Activated CD8-positive, alpha-beta T cell treated with anti-CD3 and anti-CD28 coated beads, Interleukin-2, amount 10 ng/mL, durations not matched to agents 7 days and 5 days (primary cell): ENCODE measurements at regions not wholly inside any gene's neighbourhood (a gene's known extent, or its start where the extent isn't known, plus 50 kb on each side); places are given as distances from the start of the nearest gene placed in this dataset.
"Not testable (repeated sequence)": the region's sequence is repeated elsewhere in the genome, so short reads cannot be mapped to it uniquely, and the experiment has no call there.

Experiments
- ATAC-seq: fragments of 150-1000 bp; cut with Tn5 transposase; one replicate; pipeline ENCODE4 v1.10.0; 2021; ENCODE audit warnings: moderate library complexity
- CTCF ChIA-PET: fragments of 350-600 bp; sonication (Branson Sonifier 250); formaldehyde crosslinking; loops from one replicate; lab custom pipeline; 2021; ENCODE audit warnings: antibody characterized with exemption; lab: Charles Lee
- POLR2A ChIA-PET: fragments of 350-600 bp; sonication (Branson Sonifier 250); formaldehyde crosslinking; loops from one replicate; lab custom pipeline; 2021; ENCODE audit warnings: antibody characterized with exemption; lab: Charles Lee
- DNase-seq: peaks from one replicate; pipeline ENCODE4 v3.0.0-alpha.2; 2020
- H3K27ac Mint-ChIP-seq: one replicate; pipeline ENCODE4 v1.8.0; 2021; ENCODE audit warnings: mild to moderate bottlenecking, mixed read lengths
- H3K27me3 Mint-ChIP-seq: one replicate; pipeline ENCODE4 v1.8.0; 2021; ENCODE audit warnings: low read depth, mixed read lengths
- H3K36me3 Mint-ChIP-seq: one replicate; pipeline ENCODE4 v1.8.0; 2021; ENCODE audit warnings: low read depth, mixed read lengths
- H3K4me1 Mint-ChIP-seq: one replicate; pipeline ENCODE4 v1.8.0; 2021; ENCODE audit warnings: low read depth, mixed read lengths
- H3K4me3 Mint-ChIP-seq: one replicate; pipeline ENCODE4 v1.8.0; 2021; ENCODE audit warnings: mild to moderate bottlenecking, mixed read lengths
- H3K9me3 Mint-ChIP-seq: one replicate; pipeline ENCODE4 v1.8.0; 2022; ENCODE audit warnings: mixed read lengths; ENCODE audit not compliant: insufficient read depth

DNA sequence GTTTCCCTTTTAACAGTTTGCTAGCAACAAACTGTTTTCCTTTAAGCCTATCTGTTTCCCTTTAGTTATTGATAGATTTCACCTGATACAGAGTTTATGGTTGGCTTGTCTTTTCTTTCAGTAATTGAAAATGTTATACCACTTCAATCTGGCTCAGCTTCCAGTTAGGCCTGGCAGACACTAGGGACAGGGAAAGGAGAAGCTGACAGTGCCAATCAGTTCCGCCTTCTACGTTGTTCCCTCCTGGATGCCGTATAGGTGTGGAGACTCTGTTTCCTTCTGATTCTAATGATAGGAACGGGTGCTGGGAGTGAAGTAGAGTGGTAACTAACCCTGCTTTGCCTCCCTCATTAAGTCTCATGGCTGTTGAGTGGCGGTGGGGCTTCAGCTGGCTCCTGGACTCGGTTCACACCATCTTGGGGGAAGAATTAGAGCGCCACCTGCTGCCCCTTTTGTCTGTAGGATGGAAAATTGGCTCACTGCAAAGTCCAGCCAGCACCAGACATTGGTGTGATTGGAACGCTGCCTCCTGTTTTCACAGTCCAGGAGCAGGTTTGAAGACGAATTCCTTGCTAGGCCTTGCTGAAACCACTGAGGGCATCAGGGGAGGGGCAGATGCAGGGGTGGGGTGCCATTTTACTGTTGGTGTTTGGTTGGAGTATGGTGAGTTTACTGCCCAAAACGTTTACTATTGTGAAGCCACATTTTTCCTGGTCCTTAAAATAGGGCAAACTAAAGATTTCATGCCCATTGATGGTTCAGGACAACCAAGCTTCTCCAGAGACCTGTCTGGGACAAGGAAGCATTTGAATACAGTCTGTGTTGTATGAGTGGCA is 1729.5 kb downstream of the GRIK2 start:
- Mint-ChIP-seq H3K9me3 (no peaks in the 10 kb centered on the region), H3K27me3 (no peaks in the 10 kb centered on the region), H3K27ac (no peak overlapping the region), H3K36me3 (no peaks in the 10 kb centered on the region), H3K4me1 (no peaks in the 10 kb centered on the region), H3K4me3 (no peak overlapping the region)
- ChIA-PET CTCF (interaction anchor here (0.7 kb wide), 1 partner anchor 13 kb away, joined by 3 read pairs; no protein-coding TSS in a partner anchor), POLR2A (no interaction called here)
- ATAC-seq (no peak), DNase-seq (peak; percentile 24)

DNA sequence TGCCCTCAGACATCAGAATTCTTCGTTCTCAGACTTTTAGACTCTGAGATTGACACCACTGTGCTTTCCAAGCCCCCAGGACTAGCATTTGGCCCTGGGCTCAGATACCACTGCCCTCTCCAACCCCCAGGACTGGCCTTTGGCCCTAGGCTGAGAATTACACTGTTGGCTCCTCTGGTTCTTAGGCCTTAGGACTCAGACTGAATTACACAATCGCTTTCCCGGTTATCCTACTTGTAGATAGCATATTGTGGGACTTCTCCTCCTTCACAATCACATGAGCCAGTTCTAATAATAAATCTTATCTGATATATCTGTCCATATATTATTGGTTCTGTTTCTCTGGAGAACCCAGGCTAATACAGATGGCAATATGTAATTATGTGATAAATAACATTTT is 1725.5 kb downstream of the GRIK2 start:
- Mint-ChIP-seq H3K9me3 (no peaks in the 10 kb centered on the region), H3K27me3 (no peaks in the 10 kb centered on the region), H3K4me3 (no peak overlapping the region), H3K36me3 (no peaks in the 10 kb centered on the region), H3K27ac (no peak overlapping the region), H3K4me1 (no peaks in the 10 kb centered on the region)
- no peak for ATAC-seq
- ChIA-PET CTCF (no interaction called here), POLR2A (no interaction called here)
- DNase-seq = no peak

DNA sequence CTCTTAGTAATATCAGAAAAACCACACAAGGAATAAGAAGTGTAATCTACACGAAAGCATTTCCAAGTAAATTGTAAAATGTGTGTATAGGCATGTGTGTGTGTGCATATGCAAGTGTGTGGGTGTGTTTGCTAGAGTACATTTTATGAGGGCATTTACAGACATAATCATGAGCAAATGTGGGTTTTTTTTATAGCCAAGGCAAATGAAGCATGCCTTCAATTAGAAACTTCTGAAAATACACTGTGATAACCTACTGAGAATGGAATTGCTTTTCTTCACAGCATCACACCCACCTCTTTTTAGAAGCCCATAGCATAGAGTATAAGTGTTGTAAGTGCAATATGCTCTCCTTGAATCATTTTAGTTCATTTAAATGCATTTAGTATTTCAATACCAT is 1721.1 kb downstream of the GRIK2 start:
- DNase-seq (no peak), ATAC-seq (no peak)
- CTCF ChIA-PET = no interaction called here
- POLR2A ChIA-PET = no interaction called here
- Mint-ChIP-seq H3K4me1 (no peaks in the 10 kb centered on the region), H3K27ac (no peak overlapping the region), H3K27me3 (no peaks in the 10 kb centered on the region), H3K36me3 (no peaks in the 10 kb centered on the region), H3K9me3 (no peaks in the 10 kb centered on the region), H3K4me3 (no peak overlapping the region)

DNA sequence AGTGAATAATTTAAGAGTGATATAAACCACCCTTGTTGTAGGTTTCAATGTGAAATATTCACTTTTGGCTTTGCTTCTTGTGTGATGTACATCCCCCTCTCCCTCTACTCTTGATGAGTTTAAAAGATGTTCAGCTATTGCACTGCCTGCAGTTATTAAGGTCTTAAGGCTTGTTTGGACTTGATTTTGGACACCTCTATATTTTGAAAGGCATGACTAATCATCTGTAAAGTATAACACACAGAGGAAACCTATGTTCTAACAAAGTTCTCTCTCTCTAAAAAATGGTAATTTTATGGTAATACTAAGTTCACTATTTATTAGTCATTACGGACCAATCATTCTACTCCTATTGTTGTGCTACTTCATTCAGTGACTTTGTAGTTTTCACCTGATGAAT is 1719.9 kb downstream of the GRIK2 start:
- POLR2A ChIA-PET = no interaction called here
- no peaks in the 10 kb centered on the region for H3K27me3 Mint-ChIP-seq
- no peak overlapping the region for H3K4me3 Mint-ChIP-seq
- no peak for DNase-seq
- H3K4me1 Mint-ChIP-seq = no peaks in the 10 kb centered on the region
- CTCF ChIA-PET = no interaction called here
- H3K27ac Mint-ChIP-seq = no peak overlapping the region
- no peak for ATAC-seq
- no peaks in the 10 kb centered on the region for H3K36me3 Mint-ChIP-seq
- no peaks in the 10 kb centered on the region for H3K9me3 Mint-ChIP-seq

DNA sequence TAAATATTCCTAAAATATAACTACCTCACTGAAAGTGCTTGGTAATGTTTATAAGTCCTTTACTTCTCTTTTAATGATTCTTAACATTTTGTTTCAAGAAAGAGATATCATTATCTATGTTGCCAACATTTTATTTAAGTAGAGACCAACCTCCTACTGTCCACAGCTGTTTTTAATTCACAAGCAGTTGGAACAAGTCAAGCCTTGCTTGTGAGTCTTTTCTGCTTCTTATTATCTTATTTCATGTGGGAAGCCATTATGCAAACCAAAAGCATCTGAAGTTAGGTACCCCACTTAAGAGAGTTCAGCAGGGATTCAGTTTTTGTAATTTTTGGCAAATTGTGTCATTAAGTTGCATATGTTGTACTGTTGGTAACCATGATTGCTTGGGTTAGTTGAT is 1714.5 kb downstream of the GRIK2 start:
- ATAC-seq = no peak
- POLR2A ChIA-PET = no interaction called here
- DNase-seq = no peak
- no peaks in the 10 kb centered on the region for H3K27me3 Mint-ChIP-seq
- H3K4me3 Mint-ChIP-seq = no peak overlapping the region
- no peak overlapping the region for H3K27ac Mint-ChIP-seq
- CTCF ChIA-PET = no interaction called here
- H3K9me3 Mint-ChIP-seq = no peaks in the 10 kb centered on the region
- H3K4me1 Mint-ChIP-seq = no peaks in the 10 kb centered on the region
- H3K36me3 Mint-ChIP-seq = no peaks in the 10 kb centered on the region

DNA sequence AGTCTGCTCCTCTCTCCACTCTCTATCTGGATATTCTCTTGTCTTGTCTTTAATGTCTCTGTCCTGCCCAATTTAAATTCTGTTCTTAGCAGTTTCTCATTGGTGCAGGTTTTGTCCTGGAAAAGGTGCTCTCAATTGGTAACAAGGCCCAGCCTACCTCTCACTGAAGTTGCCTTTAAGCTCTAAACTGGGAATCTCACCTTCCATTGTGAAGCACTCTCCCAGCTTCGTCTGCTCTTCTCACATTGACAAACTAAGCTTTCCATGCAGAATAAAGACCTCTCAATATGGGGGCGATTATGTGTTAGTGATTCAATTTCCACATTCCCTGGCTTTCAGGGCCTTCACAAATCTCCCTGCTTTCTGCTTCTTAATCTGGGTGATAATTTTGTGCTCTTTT is 1712.2 kb downstream of the GRIK2 start:
- no peak overlapping the region for H3K27ac Mint-ChIP-seq
- H3K36me3 Mint-ChIP-seq = no peaks in the 10 kb centered on the region
- ChIA-PET CTCF (no interaction called here), POLR2A (no interaction called here)
- ATAC-seq (no peak), DNase-seq (no peak)
- H3K27me3 Mint-ChIP-seq = no peaks in the 10 kb centered on the region
- H3K4me1 Mint-ChIP-seq = no peaks in the 10 kb centered on the region
- H3K4me3 Mint-ChIP-seq = no peak overlapping the region
- no peaks in the 10 kb centered on the region for H3K9me3 Mint-ChIP-seq

DNA sequence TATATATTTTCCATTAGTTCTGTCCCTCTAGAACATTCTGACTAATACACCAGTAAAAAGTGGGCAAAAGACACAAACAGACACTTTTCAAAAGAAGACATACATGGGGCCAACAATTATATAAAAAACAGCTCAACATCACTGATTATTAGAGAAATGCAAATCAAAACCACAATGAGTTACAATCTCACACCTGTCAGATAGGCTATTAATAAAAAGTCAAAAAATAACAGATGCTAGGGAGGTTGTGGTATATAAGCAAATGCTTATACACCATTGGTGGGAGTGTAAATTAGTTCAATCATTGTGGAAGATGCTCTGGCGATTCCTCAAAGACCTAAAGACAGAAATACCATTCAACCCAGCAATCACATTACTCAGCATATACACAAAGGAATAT is 1707.8 kb downstream of the GRIK2 start:
- H3K27me3 Mint-ChIP-seq = no peaks in the 10 kb centered on the region
- no peaks in the 10 kb centered on the region for H3K36me3 Mint-ChIP-seq
- no peak overlapping the region for H3K4me3 Mint-ChIP-seq
- H3K9me3 Mint-ChIP-seq = peaks cover 6% of the 10 kb centered on the region
- DNase-seq (no peak), ATAC-seq (no peak)
- no peaks in the 10 kb centered on the region for H3K4me1 Mint-ChIP-seq
- CTCF ChIA-PET = no interaction called here
- no peak overlapping the region for H3K27ac Mint-ChIP-seq
- POLR2A ChIA-PET = no interaction called here

DNA sequence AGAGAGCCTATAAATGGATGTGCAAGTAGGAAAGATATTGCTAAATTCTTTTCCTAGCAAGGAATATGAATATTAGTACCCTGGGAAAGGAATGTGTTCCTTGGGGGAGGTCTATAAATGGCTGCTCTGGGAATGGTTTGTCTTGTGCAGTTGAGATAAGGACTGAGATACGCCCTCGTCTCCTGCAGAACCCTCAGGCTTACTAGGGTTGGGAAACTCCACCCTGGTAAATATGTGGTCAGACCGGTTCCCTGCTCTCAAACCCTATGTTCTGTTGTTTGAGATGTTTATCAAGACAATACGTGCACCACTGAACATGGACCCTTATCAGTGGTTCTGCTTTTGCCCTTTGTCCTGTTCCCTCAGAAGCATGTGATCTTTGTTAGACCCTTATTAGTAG is 1698.9 kb downstream of the GRIK2 start:
- DNase-seq, CTCF ChIA-PET, H3K27me3 Mint-ChIP-seq, H3K9me3 Mint-ChIP-seq, H3K4me1 Mint-ChIP-seq, ATAC-seq, H3K36me3 Mint-ChIP-seq, H3K4me3 Mint-ChIP-seq, H3K27ac Mint-ChIP-seq, POLR2A ChIA-PET: not testable (repeated sequence)

DNA sequence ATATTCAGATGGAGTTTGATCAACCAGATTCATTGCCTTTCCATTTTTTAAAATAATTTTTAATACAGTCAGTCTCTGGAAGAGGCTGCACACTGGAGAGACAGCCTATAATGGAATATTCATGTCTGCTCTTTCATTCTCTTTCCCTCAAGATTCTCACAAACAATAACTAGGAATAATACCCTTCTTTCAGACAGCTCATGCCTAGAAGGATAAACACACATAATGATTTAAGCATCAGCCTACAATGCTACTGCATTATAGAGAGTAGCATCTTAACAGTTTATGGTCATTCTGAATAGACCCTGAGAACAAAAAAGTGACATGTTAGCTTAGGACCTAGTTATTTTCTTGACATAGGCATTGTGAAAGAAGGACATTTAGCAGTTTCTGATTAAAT is 1692.3 kb downstream of the GRIK2 start:
- no peak for ATAC-seq

DNA sequence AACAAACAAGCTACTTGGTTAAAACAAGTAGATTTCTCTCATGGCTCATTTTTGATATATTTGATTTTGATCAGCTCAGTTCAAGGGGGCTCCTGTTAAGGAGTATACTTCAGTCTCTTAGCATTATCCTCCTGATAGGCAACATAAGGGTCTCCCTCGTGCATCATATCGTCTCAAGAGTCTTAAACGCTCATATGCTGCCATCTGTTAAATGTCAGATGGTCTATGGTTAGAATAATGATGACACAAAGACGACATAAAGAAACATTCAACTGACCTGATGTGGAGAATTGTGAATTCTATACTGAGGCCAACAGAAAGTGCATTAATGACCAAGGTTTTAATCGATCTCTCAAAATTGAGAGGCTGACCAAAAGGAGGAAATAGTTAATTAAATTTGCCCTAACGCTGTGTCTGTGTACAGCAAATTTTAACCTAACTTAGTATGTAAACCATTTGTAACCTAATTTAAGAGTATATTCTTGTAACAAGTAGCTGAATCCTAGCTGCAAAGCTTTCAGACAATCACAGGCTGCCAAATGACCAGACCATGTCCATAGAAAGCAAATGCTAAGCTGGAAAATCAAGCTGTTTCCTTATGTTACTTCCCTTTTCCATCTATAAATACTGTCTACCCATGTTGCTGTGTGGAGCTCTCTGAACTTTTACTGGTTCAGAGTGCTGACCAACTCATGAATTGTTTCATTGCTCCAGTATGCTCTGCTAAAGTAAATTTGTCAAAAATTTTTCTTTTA is 1688.5 kb downstream of the GRIK2 start:
- no peak overlapping the region for H3K4me3 Mint-ChIP-seq
- no peaks in the 10 kb centered on the region for H3K4me1 Mint-ChIP-seq
- H3K9me3 Mint-ChIP-seq = no peaks in the 10 kb centered on the region
- POLR2A ChIA-PET = no interaction called here
- H3K27ac Mint-ChIP-seq = no peak overlapping the region
- H3K27me3 Mint-ChIP-seq = no peaks in the 10 kb centered on the region
- CTCF ChIA-PET = no interaction called here
- no peaks in the 10 kb centered on the region for H3K36me3 Mint-ChIP-seq
- DNase-seq = no peak
- ATAC-seq = no peak

More for the DNA sequence above, 1692.3 kb downstream of the GRIK2 start:
- Mint-ChIP-seq H3K36me3 (no peaks in the 10 kb centered on the region), H3K4me1 (no peaks in the 10 kb centered on the region), H3K27me3 (no peaks in the 10 kb centered on the region), H3K4me3 (no peak overlapping the region), H3K9me3 (peaks cover 3% of the 10 kb centered on the region), H3K27ac (no peak overlapping the region)
- ChIA-PET CTCF (no interaction called here), POLR2A (no interaction called here)
- no peak for DNase-seq

DNA sequence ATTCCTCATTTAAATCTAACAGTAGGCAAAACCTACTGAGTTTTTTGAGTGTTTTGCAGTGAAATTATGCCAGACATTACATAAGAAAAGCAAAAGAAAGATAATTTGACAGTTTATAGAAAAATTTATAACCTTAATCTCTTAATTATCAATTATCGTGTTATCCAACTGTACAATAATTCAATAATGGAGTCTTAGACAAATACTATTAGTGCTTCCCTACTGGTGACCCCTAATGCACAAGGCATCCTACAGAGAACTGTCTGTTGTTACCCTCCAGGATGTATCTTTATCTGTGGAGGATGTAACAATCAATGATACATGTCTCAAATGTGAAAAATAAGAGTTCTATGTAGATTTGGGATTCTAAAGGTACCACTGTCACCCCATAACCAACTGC is 1687.6 kb downstream of the GRIK2 start:
- Mint-ChIP-seq H3K27ac (no peak overlapping the region), H3K4me1 (no peaks in the 10 kb centered on the region), H3K36me3 (no peaks in the 10 kb centered on the region), H3K4me3 (no peak overlapping the region), H3K27me3 (no peaks in the 10 kb centered on the region), H3K9me3 (no peaks in the 10 kb centered on the region)
- POLR2A ChIA-PET = no interaction called here
- CTCF ChIA-PET = no interaction called here
- no peak for DNase-seq
- ATAC-seq = no peak

DNA sequence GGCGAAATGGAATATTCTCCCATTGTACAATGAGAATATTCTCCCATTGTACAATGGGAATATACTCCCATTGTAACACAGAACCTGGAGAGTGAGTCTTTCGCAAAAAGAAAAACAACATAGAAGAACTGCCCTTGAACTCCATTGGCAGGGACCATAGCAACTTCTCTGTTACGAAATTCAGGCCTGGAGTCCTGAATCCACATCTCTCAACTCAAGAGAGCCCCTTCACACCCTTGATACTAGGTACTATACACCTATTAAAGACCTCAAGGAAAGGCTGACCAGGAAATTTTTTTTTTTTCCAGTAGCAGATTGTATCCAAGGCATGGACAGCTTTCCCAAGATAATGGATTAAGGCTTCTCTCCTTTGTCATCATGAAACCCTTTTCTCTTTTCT is 1687.0 kb downstream of the GRIK2 start:
- H3K4me1 Mint-ChIP-seq = no peaks in the 10 kb centered on the region
- no peaks in the 10 kb centered on the region for H3K9me3 Mint-ChIP-seq
- no peak for ATAC-seq
- H3K27ac Mint-ChIP-seq = no peak overlapping the region
- CTCF ChIA-PET = no interaction called here
- H3K36me3 Mint-ChIP-seq = no peaks in the 10 kb centered on the region
- POLR2A ChIA-PET = no interaction called here
- no peak overlapping the region for H3K4me3 Mint-ChIP-seq
- DNase-seq = no peak
- no peaks in the 10 kb centered on the region for H3K27me3 Mint-ChIP-seq
